ENCODE measurements at regions not wholly inside any gene's neighbourhood (a gene's known extent, or its start where the extent isn't known, plus 50 kb on each side); places are given as distances from the start of the nearest gene placed in this dataset.

DNA sequence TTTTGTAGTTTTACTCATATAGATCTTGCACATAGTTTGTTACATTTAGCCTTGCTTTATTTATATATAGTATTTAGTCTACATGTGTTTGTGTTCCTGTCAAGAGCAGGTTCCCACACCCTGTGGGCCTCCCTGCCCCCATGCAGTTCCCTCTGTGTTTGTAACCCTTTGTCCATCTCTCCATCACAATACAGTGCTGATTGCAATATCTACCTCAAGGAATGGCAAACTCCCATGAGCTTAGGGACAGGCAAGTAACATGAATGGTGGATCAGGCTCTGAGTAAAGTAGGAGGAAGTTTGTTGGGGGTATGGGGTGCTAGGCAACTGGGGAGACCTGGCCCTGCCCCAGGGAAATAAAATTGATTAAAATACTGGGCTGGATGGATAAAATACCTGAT lies 151.9 kb upstream of the MYL2 start:
- TF ChIP-seq FOXA1 (IDR thresholded peaks at IDR 0.05) = no peak
- TF ChIP-seq ARNT (IDR thresholded peaks at IDR 0.05) = no peak
- no peak for TF ChIP-seq ELF4 (IDR thresholded peaks at IDR 0.05)
- no peak for TF ChIP-seq L3MBTL2 (conservative IDR thresholded peaks at IDR 0.05)
